Small intestine (tissue), 7 donors: ENCODE measurements at regions not wholly inside any gene's neighbourhood (a gene's known extent, or its start where the extent isn't known, plus 50 kb on each side); places are given as distances from the start of the nearest gene placed in this dataset.
"Not testable (repeated sequence)": the region's sequence is repeated elsewhere in the genome, so short reads cannot be mapped to it uniquely, and the experiment has no call there.

ENCODE experiments used
- DNase-seq, 2 donors: peaks; one replicate each; pipeline versions ENCODE4 v3.0.0 to v3.0.0-alpha.2; 2013
- FAIRE-seq: peaks from 2 replicates; lab custom pipeline; 2012; peaks lifted over from hg19 to GRCh38; lab: Jason Lieb, UNC
- H3K27ac ChIP-seq, 3 donors: one replicate each; pipeline ENCODE4 v1.5.1; 2013; ENCODE audit warnings: low read length in 2 of 3, mild to moderate bottlenecking in 2 of 3, control low read depth in 1 of 3, inconsistent platforms in 1 of 3, low read depth in 1 of 3, moderate library complexity in 1 of 3
- H3K27me3 ChIP-seq, 3 donors: one replicate each; pipeline ENCODE4 v1.6.1; 2013; ENCODE audit warnings: low read length in 3 of 3, inconsistent platforms in 1 of 3; ENCODE audit not compliant: control insufficient read depth in 3 of 3, insufficient read depth in 3 of 3
- H3K36me3 ChIP-seq, 3 donors: one replicate each; pipeline ENCODE4 v1.6.1; 2013; ENCODE audit warnings: low read length in 3 of 3, inconsistent platforms in 1 of 3, low read depth in 1 of 3, mild to moderate bottlenecking in 1 of 3, moderate library complexity in 1 of 3; ENCODE audit not compliant: control insufficient read depth in 3 of 3, insufficient read depth in 2 of 3
- H3K4me1 ChIP-seq, 3 donors: one replicate each; pipeline ENCODE4 v1.6.1; 2013; ENCODE audit warnings: low read length in 2 of 3, inconsistent platforms in 1 of 3, low read depth in 1 of 3, mild to moderate bottlenecking in 1 of 3, moderate library complexity in 1 of 3; ENCODE audit not compliant: control insufficient read depth in 3 of 3, insufficient read depth in 2 of 3
- H3K4me3 ChIP-seq, 3 donors: one replicate each; pipeline ENCODE4 v1.5.1; 2013; ENCODE audit warnings: low read length in 3 of 3, control low read depth in 1 of 3, inconsistent platforms in 1 of 3, low read depth in 1 of 3, mild to moderate bottlenecking in 1 of 3, moderate library complexity in 1 of 3
- H3K9me3 ChIP-seq, 2 donors: one replicate each; pipeline ENCODE4 v1.6.1; 2013; ENCODE audit warnings: low read depth in 1 of 2, low read length in 1 of 2; ENCODE audit not compliant: control insufficient read depth in 2 of 2, insufficient read depth in 1 of 2
- WGBS, 3 donors: extraction: QIAGEN DNeasy Blood & Tissue Kit; methylation state at CpG; one replicate each; pipeline ENCODE4 v1.1.7; 2013; 5-methylcytosine and 5-hydroxymethylcytosine counted together
- donor health status: healthy with polysubstance abuse.
- donor health status: control.
- donor health status: control.
- donor health status: Bipolar disorder and iron deficiency.
- donor health status: healthy.

GRCh38 chr1:168410464-168410863, 129.8 kb downstream of the TBX19 start:
- H3K27me3 ChIP-seq = no peaks in the 10 kb centered on the region
- H3K4me3 ChIP-seq = no peak overlapping the region
- 82 to 84% (median 83%) methylated on average over 8 of the region's 8 CpGs for WGBS, 3 donors
- peak in 1 of 2 donors; percentile 22 for DNase-seq
- FAIRE-seq = no peak
- H3K9me3 ChIP-seq = no peaks in the 10 kb centered on the region
- no peak overlapping the region for H3K27ac ChIP-seq
- no peaks in the 10 kb centered on the region for H3K36me3 ChIP-seq
- peaks cover 0 to 11% (median 3%) of the 10 kb centered on the region in 3 donors for H3K4me1 ChIP-seq

- Histone ChIP-seq H3K4me1 (peaks cover 0 to 13% (median 3%) of the 10 kb centered on the region in 3 donors), H3K4me3 (no peak overlapping the region), H3K27me3 (no peaks in the 10 kb centered on the region), H3K27ac (peak overlapping the region in 1 of 3 donors; percentile 11), H3K36me3 (no peaks in the 10 kb centered on the region), H3K9me3 (no peaks in the 10 kb centered on the region)
- 10 to 48% (median 25%) methylated on average over 3 of the region's 3 CpGs for WGBS, 3 donors
- DNase-seq = peak; percentile 72 to 80
- peak; percentile 62 for FAIRE-seq
Observed at GRCh38 chr1:168408884-168409283, 128.2 kb downstream of the TBX19 start.

GRCh38 chr1:168408539-168408865, 127.8 kb downstream of the TBX19 start:
- DNase-seq (peak; percentile 37 to 61), FAIRE-seq (no peak)
- H3K27me3 ChIP-seq = no peaks in the 10 kb centered on the region
- peak overlapping the region in 1 of 3 donors; percentile 52 for H3K27ac ChIP-seq
- H3K4me1 ChIP-seq = peaks cover 0 to 13% (median 3%) of the 10 kb centered on the region in 3 donors
- no peak overlapping the region for H3K4me3 ChIP-seq
- no peaks in the 10 kb centered on the region for H3K36me3 ChIP-seq
- WGBS, 3 donors = 35 to 72% (median 55%) methylated on average over 3 of the region's 3 CpGs
- no peaks in the 10 kb centered on the region for H3K9me3 ChIP-seq

- H3K27ac ChIP-seq = peak overlapping the region in 1 of 3 donors; percentile 52
- peak; percentile 5 to 21 for DNase-seq
- H3K27me3 ChIP-seq = no peaks in the 10 kb centered on the region
- H3K9me3 ChIP-seq = no peaks in the 10 kb centered on the region
- H3K4me1 ChIP-seq = peaks cover 0 to 13% (median 3%) of the 10 kb centered on the region in 3 donors
- no peak overlapping the region for H3K4me3 ChIP-seq
- peak; percentile 19 for FAIRE-seq
- WGBS, 3 donors = 31 to 72% (median 56%) methylated on average over 1 of the region's 1 CpG
- H3K36me3 ChIP-seq = no peaks in the 10 kb centered on the region
Observed at GRCh38 chr1:168407832-168408538, 127.3 kb downstream of the TBX19 start.

- FAIRE-seq (no peak), DNase-seq (peak in 1 of 2 donors; percentile 26)
- peaks cover 0 to 13% (median 3%) of the 10 kb centered on the region in 3 donors for H3K4me1 ChIP-seq
Observed at GRCh38 chr1:168405906-168406549, 125.4 kb downstream of the TBX19 start.

GRCh38 chr1:168403140-168403539, 122.5 kb downstream of the TBX19 start:
- Histone ChIP-seq H3K4me3 (no peak overlapping the region), H3K4me1 (peaks cover 0 to 8% (median 2%) of the 10 kb centered on the region in 3 donors), H3K36me3 (no peaks in the 10 kb centered on the region), H3K27me3 (no peaks in the 10 kb centered on the region), H3K27ac (no peak overlapping the region), H3K9me3 (no peaks in the 10 kb centered on the region)
- DNase-seq (no peak), FAIRE-seq (no peak)
- WGBS, 3 donors = 87 to 90% (median 90%) methylated on average over 2 of the region's 2 CpGs

More at GRCh38 chr1:168405906-168406549, 125.4 kb downstream of the TBX19 start:
- 76 to 81% (median 77%) methylated on average over 3 of the region's 3 CpGs for WGBS, 3 donors
- H3K27ac ChIP-seq = no peak overlapping the region
- H3K36me3 ChIP-seq = no peaks in the 10 kb centered on the region
- no peaks in the 10 kb centered on the region for H3K9me3 ChIP-seq
- no peak overlapping the region for H3K4me3 ChIP-seq
- H3K27me3 ChIP-seq = no peaks in the 10 kb centered on the region

- H3K4me3 ChIP-seq, H3K36me3 ChIP-seq, DNase-seq, H3K27me3 ChIP-seq, H3K27ac ChIP-seq, FAIRE-seq, H3K4me1 ChIP-seq, H3K9me3 ChIP-seq: not testable (repeated sequence)
- 20 to 49% (median 30%) methylated on average over 3 of the region's 3 CpGs for WGBS, 3 donors
Observed at GRCh38 chr1:168402466-168402865, 121.8 kb downstream of the TBX19 start.

GRCh38 chr1:168401341-168401740, 120.7 kb downstream of the TBX19 start:
- Histone ChIP-seq H3K27ac (no peak overlapping the region), H3K36me3 (no peaks in the 10 kb centered on the region), H3K4me3 (no peak overlapping the region), H3K27me3 (no peaks in the 10 kb centered on the region), H3K9me3 (no peaks in the 10 kb centered on the region), H3K4me1 (peaks cover 0 to 8% (median 2%) of the 10 kb centered on the region in 3 donors)
- DNase-seq (no peak), FAIRE-seq (no peak)
- 92 to 98% (median 96%) methylated on average over 3 of the region's 3 CpGs for WGBS, 3 donors
